A673 (cell line): ENCODE measurements at regions not wholly inside any gene's neighbourhood (a gene's known extent, or its start where the extent isn't known, plus 50 kb on each side); places are given as distances from the start of the nearest gene placed in this dataset.
"Not testable (repeated sequence)": the region's sequence is repeated elsewhere in the genome, so short reads cannot be mapped to it uniquely, and the experiment has no call there.

Experiments used
- BruUV-seq: library from RNA; stranded (reverse); fragments of 400-500 nt; replicated peaks from 2 replicates; lab custom pipeline; 2021; lab: Mats Ljungman, UMichigan
- CTCF ChIA-PET: fragments of 300-600 bp; sonication (Branson Sonifier 250); formaldehyde crosslinking; loops from one replicate; lab custom pipeline; 2022; ENCODE audit warnings: antibody characterized with exemption; lab: Charles Lee
- POLR2A ChIA-PET: fragments of 300-600 bp; sonication (Branson Sonifier 250); formaldehyde crosslinking; loops from one replicate; lab custom pipeline; 2022; ENCODE audit warnings: antibody characterized with exemption; ENCODE audit not compliant: low non-redundant PET; lab: Charles Lee
- DNase-seq: peaks from one replicate; pipeline ENCODE4 v3.0.0-alpha.2; 2015; ENCODE audit warnings: low spot score
- H3K27ac ChIP-seq: fragments of 200-600 bp; sonication (generic); 2 replicates; pipeline ENCODE4 v1.5.1; 2016; ENCODE audit warnings: mixed run types, low read depth, mild to moderate bottlenecking, mixed read lengths, antibody characterized with exemption, low read length; ENCODE audit not compliant: poor library complexity, severe bottlenecking
- H3K27me3 ChIP-seq: fragments of 200-600 bp; sonication (generic); replicated peaks from 2 replicates; pipeline ENCODE4 v1.6.1; 2017; ENCODE audit warnings: mixed run types, low read depth, mild to moderate bottlenecking, mixed read lengths, antibody characterized with exemption, low read length; ENCODE audit not compliant: insufficient read depth, poor library complexity
- H3K36me3 ChIP-seq: fragments of 200-600 bp; sonication (generic); 2 replicates; pipeline ENCODE4 v1.6.1; 2016; ENCODE audit warnings: mixed run types, mild to moderate bottlenecking, mixed read lengths, antibody characterized with exemption, low read length; ENCODE audit not compliant: insufficient read depth, poor library complexity, severe bottlenecking
- H3K4me1 ChIP-seq: fragments of 200-600 bp; sonication (generic); 2 replicates; pipeline ENCODE4 v1.6.1; 2017; ENCODE audit warnings: mixed run types, mild to moderate bottlenecking, mixed read lengths, antibody characterized with exemption, low read length; ENCODE audit not compliant: insufficient read depth, poor library complexity, severe bottlenecking
- H3K4me3 ChIP-seq: fragments of 200-600 bp; sonication (generic); 2 replicates; pipeline ENCODE4 v1.5.1; 2016; ENCODE audit warnings: low read depth, mixed run types, mild to moderate bottlenecking, mixed read lengths, low read length; ENCODE audit not compliant: poor library complexity, severe bottlenecking
- H3K9me3 ChIP-seq: fragments of 200-600 bp; sonication (generic); 2 replicates; pipeline ENCODE4 v1.6.1; 2016; ENCODE audit warnings: mixed run types, low read depth, mild to moderate bottlenecking, mixed read lengths, antibody characterized with exemption, low read length; ENCODE audit not compliant: poor library complexity, severe bottlenecking
- EZH2 ChIP-seq: fragments of 200-600 bp; sonication (generic); IDR thresholded peaks from 2 replicates; pipeline ENCODE4 v1.6.1; 2017; ENCODE audit warnings: borderline replicate concordance, low read depth, mild to moderate bottlenecking, mixed read lengths, antibody characterized with exemption, low read length; ENCODE audit not compliant: poor library complexity, severe bottlenecking
- intact Hi-C: fragments of 100-400 bp; cut with micrococcal nuclease; formaldehyde crosslinking; loops from one replicate; pipeline ENCODE4 v1.10.0; 2022; ENCODE audit not compliant: unreplicated experiment
- TF ChIP-seq, protein P1 (sequence below): fragments of 300-800, 200-600 bp; sonication (generic); conservative IDR thresholded peaks from 2 replicates; pipeline ENCODE4 v1.5.1; 2017; ENCODE audit warnings: low read depth, mild to moderate bottlenecking, antibody characterized with exemption, low read length, moderate library complexity, mixed read lengths

DNA sequence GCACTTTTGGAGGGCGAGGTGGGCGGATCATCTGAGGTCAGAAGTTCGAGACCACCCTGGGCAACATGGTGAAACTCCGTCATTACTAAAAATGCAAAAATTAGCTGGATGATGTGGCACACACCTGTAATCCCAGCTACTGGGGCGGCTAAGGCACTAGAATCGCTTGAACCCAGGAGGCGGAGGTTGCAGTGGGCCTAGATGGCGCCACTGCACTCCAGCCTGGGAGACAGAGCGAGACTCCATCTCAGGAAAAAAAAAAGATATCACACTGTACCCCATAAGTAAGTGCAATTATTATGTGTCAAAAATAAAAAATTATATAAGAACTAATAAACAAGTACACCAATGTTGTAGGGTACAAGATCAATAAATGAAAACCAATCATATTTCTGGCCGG, 200.0 kb downstream of the CDRT15L2 start:
- POLR2A ChIA-PET: no interaction called here
- no TSS peak for BruUV-seq
- DNase-seq: no peak
- H3K4me3 ChIP-seq: no peak overlapping the region
- CTCF ChIA-PET: no interaction called here
- H3K36me3 ChIP-seq: no peaks in the 10 kb centered on the region
- H3K27ac ChIP-seq: no peak overlapping the region
- intact Hi-C loops: no loop called here
- no peaks in the 10 kb centered on the region for H3K9me3 ChIP-seq
- no peaks in the 10 kb centered on the region for H3K27me3 ChIP-seq
- no peaks in the 10 kb centered on the region for H3K4me1 ChIP-seq
- no peak for TF ChIP-seq EZH2
- TF ChIP-seq, protein P1, sequence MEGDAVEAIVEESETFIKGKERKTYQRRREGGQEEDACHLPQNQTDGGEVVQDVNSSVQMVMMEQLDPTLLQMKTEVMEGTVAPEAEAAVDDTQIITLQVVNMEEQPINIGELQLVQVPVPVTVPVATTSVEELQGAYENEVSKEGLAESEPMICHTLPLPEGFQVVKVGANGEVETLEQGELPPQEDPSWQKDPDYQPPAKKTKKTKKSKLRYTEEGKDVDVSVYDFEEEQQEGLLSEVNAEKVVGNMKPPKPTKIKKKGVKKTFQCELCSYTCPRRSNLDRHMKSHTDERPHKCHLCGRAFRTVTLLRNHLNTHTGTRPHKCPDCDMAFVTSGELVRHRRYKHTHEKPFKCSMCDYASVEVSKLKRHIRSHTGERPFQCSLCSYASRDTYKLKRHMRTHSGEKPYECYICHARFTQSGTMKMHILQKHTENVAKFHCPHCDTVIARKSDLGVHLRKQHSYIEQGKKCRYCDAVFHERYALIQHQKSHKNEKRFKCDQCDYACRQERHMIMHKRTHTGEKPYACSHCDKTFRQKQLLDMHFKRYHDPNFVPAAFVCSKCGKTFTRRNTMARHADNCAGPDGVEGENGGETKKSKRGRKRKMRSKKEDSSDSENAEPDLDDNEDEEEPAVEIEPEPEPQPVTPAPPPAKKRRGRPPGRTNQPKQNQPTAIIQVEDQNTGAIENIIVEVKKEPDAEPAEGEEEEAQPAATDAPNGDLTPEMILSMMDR: no peak

DNA sequence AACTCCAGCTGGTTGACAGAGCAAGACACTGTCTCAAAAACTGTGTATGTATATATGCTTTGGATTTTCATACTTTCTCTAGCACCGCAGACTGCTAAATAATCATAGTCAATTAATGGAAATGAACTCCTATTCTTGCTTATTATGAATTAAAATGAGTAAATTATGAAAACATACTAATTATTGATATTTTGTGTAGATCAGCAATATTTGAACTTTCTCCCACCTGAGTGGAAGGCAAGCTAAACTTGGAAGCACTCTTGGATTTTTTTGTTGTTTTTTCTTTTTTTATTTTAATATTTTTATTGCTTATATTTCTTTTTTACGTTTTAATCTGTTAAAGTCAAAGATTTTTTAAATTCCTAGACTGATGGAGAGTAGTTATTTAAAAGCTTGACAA, 201.7 kb downstream of the CDRT15L2 start:
- intact Hi-C loops: no loop called here
- H3K36me3 ChIP-seq: no peaks in the 10 kb centered on the region
- no peaks in the 10 kb centered on the region for H3K27me3 ChIP-seq
- no peaks in the 10 kb centered on the region for H3K4me1 ChIP-seq
- BruUV-seq: no TSS peak
- DNase-seq: no peak
- POLR2A ChIA-PET: no interaction called here
- TF ChIP-seq, protein P1: no peak
- no peak for TF ChIP-seq EZH2
- no peaks in the 10 kb centered on the region for H3K9me3 ChIP-seq
- H3K27ac ChIP-seq: no peak overlapping the region
- CTCF ChIA-PET: no interaction called here
- H3K4me3 ChIP-seq: no peak overlapping the region

DNA sequence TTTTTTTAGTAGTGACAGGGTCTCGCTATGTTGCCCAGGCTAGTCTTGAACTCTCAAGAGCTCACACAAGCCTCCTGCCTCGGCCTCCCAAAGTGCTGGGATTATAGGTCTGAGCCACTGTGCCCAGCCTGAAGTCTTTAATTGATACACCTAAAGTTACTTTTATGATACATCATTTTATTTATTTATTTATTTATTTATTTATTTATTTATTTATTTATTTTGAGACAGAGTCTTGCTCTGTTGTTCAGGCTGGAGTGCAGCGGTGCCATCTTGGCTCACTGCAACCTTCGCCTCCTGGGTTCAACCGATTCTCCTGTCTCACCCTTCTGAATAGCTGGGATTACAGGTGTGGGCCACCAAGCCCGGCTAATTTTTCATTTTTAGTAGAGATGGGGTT, 202.3 kb downstream of the CDRT15L2 start:
- DNase-seq, H3K9me3 ChIP-seq, H3K4me3 ChIP-seq, H3K27ac ChIP-seq, POLR2A ChIA-PET, H3K4me1 ChIP-seq, intact Hi-C loops, CTCF ChIA-PET, H3K36me3 ChIP-seq, BruUV-seq, H3K27me3 ChIP-seq: not testable (repeated sequence)

DNA sequence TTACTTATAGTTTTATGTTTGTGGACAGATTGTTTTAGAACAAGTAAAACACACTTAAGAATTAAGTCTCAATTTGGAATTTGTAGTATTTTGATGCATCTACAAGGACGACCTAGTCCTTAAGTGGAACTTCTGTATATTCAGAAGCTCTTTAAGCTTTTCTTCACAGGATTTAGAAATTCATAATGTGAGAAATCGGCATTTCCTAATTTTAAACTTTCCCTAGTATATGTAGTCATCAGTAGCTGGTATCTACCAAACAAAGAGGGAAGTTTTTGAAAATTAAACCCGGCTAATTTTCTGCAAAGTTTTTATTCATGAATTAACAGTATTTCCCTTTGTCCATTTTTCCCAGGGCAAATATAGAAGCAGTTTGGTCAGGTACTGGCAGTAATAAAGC, 203.6 kb downstream of the CDRT15L2 start:
- no peak for DNase-seq
- TF ChIP-seq EZH2: no peak
- TF ChIP-seq, protein P1: no peak
- H3K9me3 ChIP-seq: no peaks in the 10 kb centered on the region
- CTCF ChIA-PET: interaction anchor here (0.6 kb wide), 1 partner anchor 18 kb away, joined by 8 read pairs; no protein-coding TSS in a partner anchor
- intact Hi-C loops: no loop called here
- H3K4me3 ChIP-seq: no peak overlapping the region
- no peaks in the 10 kb centered on the region for H3K4me1 ChIP-seq
- no peak overlapping the region for H3K27ac ChIP-seq
- POLR2A ChIA-PET: no interaction called here
- no peaks in the 10 kb centered on the region for H3K36me3 ChIP-seq
- no peaks in the 10 kb centered on the region for H3K27me3 ChIP-seq
- BruUV-seq: no TSS peak
